ENCODE measurements at regions not wholly inside any gene's neighbourhood (a gene's known extent, or its start where the extent isn't known, plus 50 kb on each side); places are given as distances from the start of the nearest gene placed in this dataset.

DNA sequence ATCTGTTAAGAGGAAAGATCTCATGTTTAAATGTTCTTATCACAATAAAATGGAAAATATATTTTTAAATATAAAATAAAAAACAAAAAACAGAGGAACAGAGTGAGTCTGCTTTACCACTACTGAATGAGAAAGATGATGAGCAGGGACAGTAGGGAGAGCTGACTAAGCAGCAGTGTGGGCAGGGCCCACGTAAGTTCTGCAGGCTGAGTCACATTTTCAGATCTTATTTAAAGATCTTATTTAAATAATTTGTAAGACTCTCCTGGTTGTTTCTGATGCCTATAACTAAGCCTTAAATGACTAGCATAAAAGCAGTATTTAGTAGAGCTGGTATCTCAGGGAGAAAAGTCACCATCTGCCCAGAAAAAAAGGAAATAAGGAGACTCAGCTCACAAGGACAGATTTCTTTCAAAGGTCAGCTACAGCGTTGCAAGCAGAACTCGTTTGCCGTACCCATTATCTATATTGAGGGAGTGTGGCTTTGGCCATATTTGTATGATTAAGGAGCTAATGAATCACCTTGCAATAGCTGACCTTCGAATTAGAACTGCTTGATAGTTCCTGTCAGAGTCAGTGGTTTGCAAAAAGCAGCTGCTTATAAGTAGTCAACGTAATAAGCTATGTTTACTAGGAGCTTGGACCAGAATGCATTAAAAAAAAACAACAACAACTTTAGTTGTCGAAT is 322.1 kb upstream of the CHAC2 start:
- DNase-seq, result peak; percentile 26

DNA sequence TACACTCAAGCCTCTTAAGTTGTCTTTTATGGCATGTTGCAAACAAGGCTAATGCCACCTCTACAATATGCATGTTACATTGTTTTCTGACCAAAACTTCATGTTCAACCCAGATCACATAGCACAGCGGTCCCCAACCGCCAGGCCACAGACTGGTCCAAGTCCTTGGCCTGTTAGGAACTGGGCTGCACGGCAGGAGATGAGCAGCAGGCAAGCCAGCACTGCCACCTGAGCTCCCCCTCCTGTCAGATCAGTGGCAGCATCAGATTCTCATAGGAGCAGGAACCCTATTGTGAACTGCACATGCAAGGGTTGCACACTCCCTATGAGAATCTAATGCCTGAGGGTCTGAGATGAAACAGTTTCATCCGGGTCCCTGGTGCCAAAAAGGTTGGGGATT is 324.8 kb upstream of the CHAC2 start:
- DNase-seq, result no peak

DNA sequence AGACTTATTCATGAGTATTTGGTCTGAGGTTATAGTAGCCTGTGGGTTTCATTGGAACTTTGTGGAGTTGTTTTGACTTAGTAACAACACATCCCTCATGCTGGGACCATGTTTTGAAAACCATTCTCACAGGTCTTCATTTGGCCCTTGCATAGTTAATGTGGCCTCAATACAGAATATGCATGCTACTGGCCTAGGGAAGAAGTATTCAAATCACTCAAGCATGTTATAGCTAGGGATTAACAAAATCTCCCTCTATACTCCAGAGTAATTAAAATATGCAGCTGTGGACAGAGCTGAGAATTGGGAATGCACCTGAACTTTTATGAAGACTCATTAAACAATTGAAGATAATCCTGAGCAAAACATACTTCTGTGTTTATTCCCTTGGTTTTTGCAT is 325.5 kb upstream of the CHAC2 start:
- no peak for DNase-seq

DNA sequence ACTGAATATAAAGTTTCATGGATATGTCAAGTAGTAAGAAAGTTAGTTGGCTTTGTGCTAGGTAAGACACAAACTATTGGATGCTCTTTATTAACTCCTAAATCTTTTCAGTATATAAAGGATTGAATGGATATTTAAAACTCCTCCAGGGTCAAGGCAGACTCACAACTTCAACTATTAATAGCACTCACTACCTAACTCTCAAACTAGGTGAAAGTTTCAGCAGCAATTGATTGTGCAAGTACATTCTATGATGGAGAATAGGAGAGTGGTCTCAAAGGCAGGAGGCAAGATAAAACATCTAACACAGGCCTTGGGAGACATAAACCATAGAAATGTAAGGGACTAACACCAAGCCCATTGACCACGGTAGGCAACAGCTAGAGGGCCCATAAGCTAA is 328.9 kb upstream of the CHAC2 start:
- DNase-seq, result no peak

DNA sequence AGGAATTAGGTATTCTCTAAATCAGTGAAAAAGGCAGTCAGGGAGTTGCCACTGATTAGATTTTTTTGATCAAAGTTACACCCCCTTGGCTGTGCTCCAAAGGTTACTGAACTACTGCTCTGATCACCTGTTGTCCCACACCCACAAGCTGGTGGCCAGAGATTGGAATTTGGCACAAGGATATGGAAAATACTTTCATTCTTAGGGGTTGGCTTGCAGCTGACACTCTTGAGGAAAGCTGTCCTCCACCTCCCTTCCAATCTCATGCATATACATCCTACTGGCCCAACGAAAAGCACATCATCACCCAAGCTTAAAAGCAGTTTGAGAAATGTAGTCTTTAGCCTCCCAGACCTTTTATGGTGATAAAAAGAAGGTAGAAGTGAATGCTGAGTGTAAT is 329.5 kb upstream of the CHAC2 start:
- no peak for DNase-seq

DNA sequence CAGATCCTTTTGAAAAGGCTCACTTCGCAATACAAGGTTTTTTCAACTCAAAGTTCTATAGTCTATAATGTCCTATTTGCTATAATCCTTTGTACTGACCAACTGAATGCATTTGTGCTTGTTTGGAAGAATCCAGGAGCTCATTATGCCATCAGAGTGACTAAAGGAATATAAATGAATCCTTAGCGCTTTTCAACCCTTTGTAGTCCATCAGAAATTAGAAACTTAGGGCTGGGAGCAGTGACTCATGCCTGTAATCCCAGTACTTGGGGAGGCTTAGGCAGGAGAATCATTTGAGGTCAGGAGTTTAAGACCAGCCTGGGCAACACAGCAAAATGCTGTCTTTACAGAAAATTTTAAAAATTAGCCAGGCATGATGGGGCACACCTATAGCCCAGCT is 330.2 kb upstream of the CHAC2 start:
- peak; percentile 7 for DNase-seq

DNA sequence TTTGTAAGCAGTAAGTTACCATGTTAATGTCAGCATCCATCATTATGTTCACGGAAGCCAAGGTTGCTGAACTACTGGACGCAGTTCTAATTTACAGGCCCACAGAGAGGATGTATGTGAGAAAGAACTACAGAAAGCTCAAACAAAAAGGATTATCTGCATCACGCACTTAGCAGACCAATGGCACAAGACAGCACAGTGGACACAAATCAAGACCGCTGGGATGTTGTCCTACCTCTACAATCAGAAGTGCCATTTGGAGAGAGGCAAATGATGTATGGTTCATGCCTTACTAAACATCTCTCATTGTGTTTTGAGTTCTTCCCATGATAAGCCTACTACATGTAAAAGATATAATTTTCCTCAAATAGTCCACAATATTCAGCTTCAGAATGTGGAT is 330.7 kb upstream of the CHAC2 start:
- DNase-seq, result no peak

DNA sequence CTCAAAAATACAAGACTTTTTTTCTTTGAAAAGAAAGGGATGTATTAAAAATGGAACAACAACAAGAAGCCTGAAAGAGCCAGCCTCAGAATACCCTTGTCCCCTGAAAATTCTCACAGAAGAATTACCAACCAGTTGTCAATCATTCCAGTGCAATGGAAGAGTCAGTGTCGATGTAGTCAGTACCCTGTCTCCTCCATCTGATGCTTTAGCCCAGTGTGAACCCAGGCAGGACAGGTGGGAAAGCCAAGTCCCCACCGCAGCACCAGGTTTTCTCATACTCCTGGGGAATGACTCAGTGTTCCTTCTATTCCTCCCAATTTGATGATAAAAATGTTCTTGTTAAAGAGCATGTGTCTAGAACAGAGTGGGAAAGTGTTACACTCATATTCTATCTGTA is 332.0 kb upstream of the CHAC2 start:
- no peak for DNase-seq

DNA sequence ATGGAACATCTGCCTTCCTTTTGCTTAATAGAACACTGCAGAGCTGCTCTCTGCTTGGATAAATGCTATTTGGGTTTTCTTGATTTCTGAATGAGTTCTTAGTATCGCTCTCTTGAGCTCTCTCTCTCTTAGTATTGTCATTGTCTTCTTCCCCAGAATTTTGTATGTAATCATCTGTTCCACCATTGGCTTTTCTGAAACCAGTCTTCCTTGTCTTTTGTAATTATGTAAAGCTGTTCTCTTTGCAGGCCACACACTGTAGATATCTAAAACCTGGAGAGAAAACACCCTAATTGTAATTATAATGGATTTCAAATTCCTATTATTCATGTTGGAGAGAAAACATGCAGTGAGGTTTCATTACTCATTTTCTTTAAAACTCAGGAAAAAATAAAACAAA is 333.1 kb upstream of the CHAC2 start:
- DNase-seq, result no peak

DNA sequence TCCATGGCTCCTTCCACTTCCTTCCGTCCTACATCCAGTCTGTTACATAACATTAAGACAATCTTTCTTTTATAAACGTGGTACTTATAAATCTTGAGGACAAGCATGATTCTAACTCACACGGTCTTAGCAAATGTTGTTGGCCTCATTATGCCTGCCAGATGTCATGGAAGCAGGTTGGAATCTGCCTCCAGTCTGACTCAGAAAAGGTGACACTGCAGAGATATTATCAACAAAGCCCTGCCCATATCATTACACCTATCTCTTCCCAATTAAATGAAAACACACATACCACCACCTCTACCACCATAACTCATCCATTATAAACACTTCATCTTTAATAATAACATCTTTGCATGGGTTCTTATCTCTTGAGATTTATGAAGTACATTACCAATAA is 334.7 kb upstream of the CHAC2 start:
- DNase-seq, result no peak

DNA sequence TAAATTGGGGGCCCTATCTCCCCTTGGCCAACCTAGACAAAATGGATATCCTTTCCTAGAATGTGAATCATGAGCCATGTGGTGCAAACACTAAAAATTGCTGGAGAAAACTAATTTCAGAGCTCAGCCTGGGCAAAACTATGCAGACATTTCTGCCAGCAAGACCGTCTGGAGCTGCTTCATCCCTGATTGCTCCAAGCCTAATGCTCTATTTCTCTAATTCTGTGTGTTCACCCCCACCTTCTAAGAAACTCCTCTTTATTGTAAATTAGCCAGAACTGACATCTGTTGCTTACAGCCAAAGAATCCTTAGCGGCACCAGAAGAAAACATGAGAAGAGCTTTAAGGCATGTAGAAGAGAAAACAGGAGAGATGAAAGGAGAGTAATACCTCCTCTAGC is 337.7 kb upstream of the CHAC2 start:
- DNase-seq, result no peak

DNA sequence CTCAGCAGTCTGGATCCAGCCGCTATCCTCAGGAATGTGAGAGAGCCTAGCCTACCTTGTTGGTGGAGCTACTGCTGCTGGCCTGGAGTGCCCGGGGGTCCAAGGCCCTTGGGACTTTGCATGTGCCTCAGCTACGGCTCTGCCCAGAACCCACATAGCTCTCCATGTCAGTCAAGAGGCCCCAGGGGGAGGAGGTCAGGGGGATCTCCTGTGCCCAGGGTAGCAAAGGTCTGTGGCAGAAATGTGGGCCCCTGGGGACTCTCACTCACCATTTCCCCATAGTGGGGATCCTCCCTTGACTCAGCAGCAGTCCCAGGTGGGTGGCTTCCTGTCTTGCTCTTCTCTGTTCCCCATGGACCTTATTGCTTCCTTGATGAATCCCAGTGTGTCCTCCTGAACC is 342.7 kb upstream of the CHAC2 start:
- DNase-seq, result no peak

DNA sequence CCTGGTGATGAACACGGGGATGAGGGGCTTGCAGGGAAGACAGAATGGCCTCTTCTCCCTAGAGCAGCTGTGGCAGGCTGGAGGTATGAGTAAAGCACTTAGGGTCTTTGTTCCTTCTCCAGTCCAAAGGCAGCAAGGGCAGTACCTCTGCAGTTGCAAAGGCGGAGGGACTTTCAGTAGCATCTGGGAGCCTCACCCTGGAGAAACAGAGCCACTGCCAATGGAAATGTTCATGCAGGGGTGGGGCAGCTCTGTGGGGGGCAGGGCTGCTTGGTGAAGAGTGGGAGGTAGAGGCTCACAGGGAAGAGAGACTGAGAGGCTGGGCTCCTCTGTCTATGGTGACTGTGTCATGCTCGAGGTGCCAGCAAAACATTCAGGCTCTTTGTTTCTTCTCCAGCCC is 344.1 kb upstream of the CHAC2 start:
- DNase-seq, result no peak

DNA sequence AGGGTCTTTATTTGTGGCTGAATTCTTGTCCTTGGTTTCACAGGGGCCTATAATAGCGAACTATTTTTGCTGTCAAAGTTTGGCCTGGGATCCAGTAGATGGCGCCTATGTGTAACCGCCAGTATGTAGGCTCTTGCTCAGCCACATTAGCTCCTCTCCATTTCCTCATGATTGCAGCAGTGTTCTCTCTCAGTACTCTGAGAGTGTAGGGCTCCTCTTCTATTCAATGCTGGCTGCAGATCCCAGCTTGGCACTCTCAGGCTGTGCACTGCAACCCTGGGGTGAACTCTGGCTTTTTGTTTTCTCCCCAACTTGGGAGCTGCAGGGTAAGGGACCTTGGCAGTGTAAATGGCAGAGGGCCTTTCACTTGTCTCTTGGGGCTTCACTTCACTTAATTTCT is 344.6 kb upstream of the CHAC2 start:
- DNase-seq, result peak; percentile 50

DNA sequence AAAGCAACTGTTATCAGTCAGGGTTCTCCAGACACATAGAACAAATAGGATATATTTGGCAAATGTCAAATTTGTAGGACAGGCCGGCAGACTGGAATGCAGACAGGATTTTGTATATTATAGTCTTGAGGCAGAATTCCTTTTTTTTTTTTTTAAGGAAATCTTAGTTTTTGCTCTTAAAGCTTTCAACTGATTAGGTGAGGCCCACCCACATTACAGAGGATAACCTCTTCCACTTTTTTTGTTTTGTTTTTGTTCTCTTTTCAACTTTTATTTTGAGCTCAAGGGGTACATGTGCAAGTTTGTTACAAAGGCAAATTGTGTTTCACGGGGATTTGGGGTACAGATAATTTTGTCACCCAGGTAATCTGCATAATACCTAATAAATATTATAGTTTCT is 350.2 kb upstream of the CHAC2 start:
- DNase-seq, result no peak

DNA sequence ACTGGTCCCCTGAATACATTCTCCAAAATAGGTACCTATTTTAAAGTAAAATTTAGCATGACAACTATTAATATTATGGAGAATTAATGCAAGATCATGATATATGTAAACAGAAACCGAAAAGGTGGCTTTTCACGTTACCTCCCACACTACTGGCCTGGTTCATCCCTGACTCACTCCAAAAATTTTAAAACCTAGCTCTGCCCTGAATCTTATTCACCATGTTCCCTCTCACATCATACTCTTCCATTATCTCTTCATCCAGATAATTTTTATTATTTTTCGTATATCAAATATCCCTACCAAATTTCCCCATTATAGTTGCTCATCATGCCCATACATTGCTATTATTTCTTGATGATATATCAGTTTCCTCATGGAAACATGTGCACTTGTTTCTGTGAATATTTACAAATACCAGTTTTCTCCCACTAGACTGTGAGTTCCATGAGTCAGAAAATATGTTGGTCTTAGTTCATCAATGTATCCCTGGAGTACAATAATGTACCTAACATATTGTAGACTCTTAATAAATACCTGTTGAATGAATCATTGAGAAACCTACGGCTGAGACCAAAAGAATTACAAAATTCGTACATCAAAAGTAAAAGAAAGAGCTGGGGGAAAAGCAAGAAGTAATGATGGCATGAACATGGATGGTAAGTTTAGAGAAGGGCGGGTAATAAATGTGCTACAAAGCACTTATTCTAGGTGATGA is 360.1 kb upstream of the CHAC2 start:
- DNase-seq, result no peak

DNA sequence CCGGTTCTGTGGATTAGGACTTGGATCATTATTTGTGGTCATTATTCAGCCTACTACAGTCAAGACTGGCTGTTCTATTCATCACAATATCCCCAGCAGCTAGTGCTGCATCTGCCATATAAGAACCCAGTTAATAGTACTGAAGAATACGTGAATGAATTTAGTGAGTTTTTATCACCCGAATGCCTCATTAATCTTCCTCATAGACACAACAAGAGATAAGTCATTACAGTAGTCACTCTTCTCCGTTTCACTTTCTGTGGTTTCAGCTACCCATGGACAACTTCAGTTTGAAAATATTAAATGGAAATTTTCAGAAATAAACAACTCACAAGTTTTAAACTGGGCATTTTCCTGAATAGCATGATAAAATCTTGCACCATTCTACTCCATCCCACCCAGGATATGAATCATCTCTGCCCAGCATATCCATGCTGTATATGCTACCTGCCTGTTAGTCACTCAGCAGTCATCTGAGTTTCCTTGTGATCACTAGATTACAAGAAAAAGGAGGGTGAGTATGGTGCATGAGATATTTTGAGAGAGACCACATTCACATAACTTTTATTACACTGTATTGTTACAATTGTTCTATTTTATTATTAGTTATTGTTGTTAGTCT is 363.7 kb upstream of the CHAC2 start:
- peak; percentile 69 for DNase-seq

DNA sequence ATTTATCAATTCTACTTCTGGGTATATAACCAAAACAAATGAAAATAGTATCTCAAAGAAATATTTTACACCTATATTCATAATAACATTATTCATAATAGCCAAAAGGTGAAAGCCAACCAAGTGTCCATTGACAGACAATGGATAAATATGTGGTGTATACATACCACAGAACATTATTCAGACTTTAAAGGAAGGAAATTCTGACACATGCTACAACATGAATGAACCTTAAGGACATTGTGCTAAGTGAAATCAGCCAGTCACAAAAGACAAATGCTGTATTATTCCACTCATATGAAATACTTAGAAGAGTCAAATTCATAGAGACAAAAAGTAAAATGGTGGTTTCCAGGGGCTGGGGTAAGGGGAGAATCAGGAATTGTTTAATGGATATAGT is 370.5 kb upstream of the CHAC2 start:
- no peak for DNase-seq

DNA sequence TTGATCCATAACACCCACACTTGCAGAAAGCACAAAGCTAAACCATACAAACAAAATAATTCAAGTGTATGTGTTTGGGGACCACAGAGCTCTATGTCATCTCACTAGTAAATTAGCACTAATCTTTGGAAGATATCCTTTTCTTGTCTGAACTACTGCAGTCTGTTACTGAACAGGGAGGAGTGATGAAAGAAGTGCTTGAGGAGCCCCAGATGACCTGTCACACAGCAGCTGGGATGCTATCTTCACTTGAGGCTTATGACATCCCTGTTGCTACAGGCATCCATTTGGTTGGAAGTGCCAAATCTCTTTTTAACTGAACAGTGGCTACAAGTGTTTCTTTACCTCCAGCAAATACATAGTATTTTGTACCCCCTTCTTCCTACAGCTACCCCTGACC is 386.3 kb upstream of the CHAC2 start:
- DNase-seq, result no peak

DNA sequence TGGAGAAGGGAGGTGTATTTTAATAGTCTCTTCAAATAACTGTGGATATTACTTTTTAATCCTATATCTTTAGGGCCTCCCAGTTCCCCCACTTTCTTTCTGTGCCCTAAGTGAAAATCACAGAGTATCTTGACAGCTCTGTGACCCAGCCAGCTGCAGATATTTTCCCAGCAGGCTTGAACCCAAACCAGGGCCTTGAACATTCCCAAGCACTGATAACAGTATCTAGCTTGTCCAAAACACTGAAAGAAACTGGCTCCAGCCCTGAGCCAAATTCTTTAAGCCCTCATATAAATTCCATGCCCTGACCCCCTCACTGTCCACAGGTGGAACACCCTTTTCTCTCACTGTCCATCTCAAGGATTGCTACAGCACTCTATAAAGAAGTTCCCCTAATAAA is 388.1 kb upstream of the CHAC2 start:
- DNase-seq, result no peak

DNA sequence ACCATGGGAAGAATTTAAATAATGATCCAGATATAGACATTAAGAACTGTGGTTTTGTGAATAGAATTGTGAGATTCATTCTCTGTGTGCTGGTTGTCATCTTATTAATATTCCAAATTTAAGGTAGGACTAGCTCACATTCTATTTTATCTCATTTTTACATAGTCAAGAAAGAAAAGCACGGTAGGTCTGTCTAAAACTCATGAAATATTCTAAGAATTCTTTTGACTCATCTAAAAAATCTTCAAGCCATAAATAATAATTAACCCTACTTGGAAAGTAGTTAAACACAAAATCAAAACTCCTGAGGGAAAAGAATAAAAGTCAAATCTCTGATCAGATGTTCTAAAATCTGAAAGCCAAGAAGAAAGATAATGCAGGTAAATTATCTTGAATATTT is 388.8 kb upstream of the CHAC2 start:
- DNase-seq, result no peak

DNA sequence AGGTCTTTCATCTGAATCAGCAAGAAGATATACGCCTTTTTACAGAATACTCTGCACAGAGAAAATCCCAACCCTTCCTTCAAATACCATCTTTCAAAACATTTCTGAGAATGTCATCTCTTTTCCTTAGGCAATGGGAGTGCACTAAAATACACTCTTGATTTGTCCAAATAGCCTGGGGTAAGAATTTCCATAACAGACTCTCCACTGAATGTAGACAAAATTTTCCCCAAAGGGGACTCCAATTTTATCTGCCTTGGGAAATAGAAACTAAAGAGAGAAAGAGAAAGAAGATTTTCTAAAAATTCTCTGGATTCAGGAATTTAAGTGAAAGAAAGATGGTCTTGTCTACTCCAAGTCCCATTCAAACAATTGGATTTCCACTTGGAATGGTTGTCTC is 394.5 kb upstream of the CHAC2 start:
- DNase-seq, result no peak

DNA sequence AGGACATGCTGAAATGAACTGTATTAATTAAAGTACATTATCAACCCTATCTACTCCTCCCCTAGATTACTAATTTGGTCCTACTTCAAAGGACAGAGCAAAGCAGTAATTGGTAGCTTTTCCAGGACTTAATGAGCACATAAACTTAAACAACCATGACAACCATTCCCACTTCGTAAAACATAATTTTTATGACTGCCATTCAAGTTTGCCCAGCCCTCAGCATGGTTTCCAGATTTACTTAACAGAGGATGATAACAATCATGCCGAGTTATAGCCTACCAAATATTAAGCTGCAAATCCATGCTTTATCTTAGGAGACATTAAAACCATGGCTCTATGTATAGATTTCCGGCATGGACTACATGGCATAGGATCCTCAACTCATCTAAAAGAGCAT is 401.1 kb upstream of the CHAC2 start:
- DNase-seq, result no peak

DNA sequence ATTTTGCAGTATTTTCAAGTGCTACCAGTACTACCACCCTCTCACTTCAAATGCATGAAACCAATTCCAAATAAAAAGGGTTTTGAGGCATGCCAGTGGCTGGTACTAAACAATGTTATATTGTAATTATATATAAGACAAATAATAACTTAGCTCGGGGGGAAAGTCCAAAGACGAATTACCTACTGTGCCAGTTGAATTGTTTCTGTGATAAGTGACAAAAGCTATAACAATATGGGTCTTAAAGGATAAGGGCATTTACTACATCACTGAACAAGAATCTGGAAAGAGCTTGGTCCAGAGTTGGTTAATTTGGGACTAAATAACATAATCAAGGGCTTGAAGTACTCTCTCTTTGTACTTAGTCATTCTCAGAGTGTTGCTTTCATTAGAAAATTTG is 404.7 kb upstream of the CHAC2 start:
- no peak for DNase-seq
